ENCODE measurements at regions not wholly inside any gene's neighbourhood (a gene's known extent, or its start where the extent isn't known, plus 50 kb on each side); places are given as distances from the start of the nearest gene placed in this dataset.

GRCh38 chr15:35717721-35718120 lies 171.8 kb upstream of the DPH6 start:
- POLR2A ChIA-PET, result no interaction called here
- Histone ChIP-seq H3K4me1 (ENCODE audit: control insufficient read depth, insufficient read depth, low read length) (no peaks in the 10 kb centered on the region), H3K36me3 (ENCODE audit: control insufficient read depth in 2 of 2, insufficient read depth in 1 of 2, low read length in 2 of 2) (no peaks in the 10 kb centered on the region), H3K27ac (ENCODE audit: extremely low read depth, low read depth, low read length) (no peak overlapping the region), H3K4me3 (ENCODE audit: low read depth, low read length) (no peak overlapping the region), H3K9me3 (ENCODE audit: control insufficient read depth, insufficient read depth, low read depth, low read length) (no peaks in the 10 kb centered on the region)
- CTCF ChIA-PET, result interaction anchor here (0.6 kb wide), 1 partner anchor 409 kb away, joined by 4 read pairs; no protein-coding TSS in a partner anchor
- TF ChIP-seq ZNF112 (tag by site-specific recombination; IDR thresholded peaks at IDR 0.05) (no peak), ZNF639 (tag by site-specific recombination; IDR thresholded peaks at IDR 0.05) (no peak), YY2 (tag by site-specific recombination; IDR thresholded peaks at IDR 0.05) (no peak), ZNF549 (tag by site-specific recombination; IDR thresholded peaks at IDR 0.05) (no peak), ZNF670 (tag by site-specific recombination; IDR thresholded peaks at IDR 0.05; ENCODE audit: low read depth) (no peak), ZNF621 (tag by site-specific recombination; IDR thresholded peaks at IDR 0.05) (no peak), ZNF561 (tag by site-specific recombination; IDR thresholded peaks at IDR 0.05; ENCODE audit: borderline replicate concordance) (no peak)

GRCh38 chr15:35720019-35720418 lies 174.1 kb upstream of the DPH6 start:
- Histone ChIP-seq H3K4me1 (ENCODE audit: control insufficient read depth, insufficient read depth, low read length) (no peaks in the 10 kb centered on the region), H3K9me3 (ENCODE audit: control insufficient read depth, insufficient read depth, low read depth, low read length) (no peaks in the 10 kb centered on the region), H3K4me3 (ENCODE audit: low read depth, low read length) (no peak overlapping the region), H3K36me3 (ENCODE audit: control insufficient read depth in 2 of 2, insufficient read depth in 1 of 2, low read length in 2 of 2) (no peaks in the 10 kb centered on the region), H3K27ac (ENCODE audit: extremely low read depth, low read depth, low read length) (no peak overlapping the region)
- ChIA-PET POLR2A (no interaction called here), CTCF (interaction anchor here (0.6 kb wide), 1 partner anchor 1414 kb away, joined by 3 read pairs; no protein-coding TSS in a partner anchor)
- TF ChIP-seq ZNF501 (tag by site-specific recombination; IDR thresholded peaks at IDR 0.05), result no peak

GRCh38 chr15:35720984-35721383 lies 175.0 kb upstream of the DPH6 start:
- Histone ChIP-seq H3K4me1 (ENCODE audit: control insufficient read depth, insufficient read depth, low read length) (no peaks in the 10 kb centered on the region), H3K4me3 (ENCODE audit: low read depth, low read length) (no peak overlapping the region), H3K9me3 (ENCODE audit: control insufficient read depth, insufficient read depth, low read depth, low read length) (no peaks in the 10 kb centered on the region), H3K36me3 (ENCODE audit: control insufficient read depth in 2 of 2, insufficient read depth in 1 of 2, low read length in 2 of 2) (no peaks in the 10 kb centered on the region), H3K27ac (ENCODE audit: extremely low read depth, low read depth, low read length) (no peak overlapping the region)
- CTCF ChIA-PET, result no interaction called here
- POLR2A ChIA-PET, result no interaction called here
- TF ChIP-seq KLF1 (tag by site-specific recombination; IDR thresholded peaks at IDR 0.05), result no peak
- no peak for TF ChIP-seq ZBTB17 (tag by site-specific recombination; IDR thresholded peaks at IDR 0.05)
- TF ChIP-seq ZNF473 (tag by site-specific recombination; IDR thresholded peaks at IDR 0.05), result no peak
- TF ChIP-seq ZNF704 (tag by site-specific recombination; IDR thresholded peaks at IDR 0.05), result no peak
- TF ChIP-seq ZNF202 (tag by site-specific recombination; IDR thresholded peaks at IDR 0.05; ENCODE audit: borderline replicate concordance), result no peak
- TF ChIP-seq ZNF155 (tag by site-specific recombination; IDR thresholded peaks at IDR 0.05), result no peak
- TF ChIP-seq ZBTB48 (tag by site-specific recombination; IDR thresholded peaks at IDR 0.05), result no peak
- no peak for TF ChIP-seq PRDM2 (tag by site-specific recombination; IDR thresholded peaks at IDR 0.05; ENCODE audit: borderline replicate concordance)
- TF ChIP-seq HOXD13 (CRISPR knock-in tag; IDR thresholded peaks at IDR 0.05; ENCODE audit: borderline replicate concordance), result no peak
- no peak for TF ChIP-seq PATZ1 (tag by site-specific recombination; IDR thresholded peaks at IDR 0.05)
- TF ChIP-seq ZNF221 (tag by site-specific recombination; IDR thresholded peaks at IDR 0.05; ENCODE audit: borderline replicate concordance), result no peak
- no peak for TF ChIP-seq SP3 (tag by site-specific recombination; IDR thresholded peaks at IDR 0.05)
- no peak for TF ChIP-seq ZSCAN16 (tag by site-specific recombination; IDR thresholded peaks at IDR 0.05)
- no peak for TF ChIP-seq ZNF394 (tag by site-specific recombination; IDR thresholded peaks at IDR 0.05; ENCODE audit: borderline replicate concordance)
- TF ChIP-seq ZNF211 (tag by site-specific recombination; IDR thresholded peaks at IDR 0.05; ENCODE audit: low read depth), result no peak

Measured in HEK293 (cell line).